ENCODE measurements at regions not wholly inside any gene's neighbourhood (a gene's known extent, or its start where the extent isn't known, plus 50 kb on each side); places are given as distances from the start of the nearest gene placed in this dataset.

DNA sequence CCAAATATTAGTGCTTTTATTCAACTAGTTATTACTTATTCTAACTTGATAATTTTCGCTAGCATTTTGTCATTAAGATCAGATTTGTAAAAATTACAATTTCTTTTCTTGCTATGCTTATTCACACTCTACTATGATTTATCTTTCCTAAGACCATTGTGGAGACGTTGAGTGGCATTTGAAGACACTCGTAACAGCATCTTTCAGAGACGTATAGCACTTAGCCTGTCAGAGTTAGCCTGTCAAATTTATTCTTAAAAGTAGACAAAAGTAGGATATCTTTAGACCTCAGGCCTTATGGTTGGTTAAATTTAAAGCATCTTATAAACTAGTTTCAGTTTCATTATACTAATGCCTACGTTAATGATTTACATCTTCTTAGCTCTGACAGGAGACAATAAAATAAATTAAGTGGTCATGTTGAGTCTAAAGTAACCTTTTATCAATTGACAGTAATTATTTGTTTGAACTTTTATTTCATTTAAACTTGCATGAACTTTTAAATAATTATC, 1410.1 kb downstream of the MRPL39 start:
- DNase-seq, result no peak

DNA sequence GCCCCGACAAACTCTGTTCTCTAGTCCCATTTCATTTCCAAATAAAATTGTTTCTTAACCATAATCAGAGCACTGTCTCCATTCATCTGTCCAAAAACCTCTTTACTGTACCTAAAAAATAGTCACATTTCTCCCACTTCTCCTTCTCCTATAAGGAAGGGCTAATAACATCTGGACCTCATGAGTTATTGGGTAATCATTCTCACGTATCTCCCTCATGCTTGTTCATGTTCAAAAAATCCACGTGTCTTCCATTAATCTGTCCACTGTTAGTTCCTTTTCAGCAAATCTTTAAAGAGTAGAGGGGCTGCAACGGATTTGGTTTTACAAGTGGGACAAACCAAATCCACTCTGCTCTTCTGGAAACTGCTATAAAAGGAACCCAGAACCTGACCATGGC, 1418.8 kb downstream of the MRPL39 start:
- DNase-seq, result no peak

DNA sequence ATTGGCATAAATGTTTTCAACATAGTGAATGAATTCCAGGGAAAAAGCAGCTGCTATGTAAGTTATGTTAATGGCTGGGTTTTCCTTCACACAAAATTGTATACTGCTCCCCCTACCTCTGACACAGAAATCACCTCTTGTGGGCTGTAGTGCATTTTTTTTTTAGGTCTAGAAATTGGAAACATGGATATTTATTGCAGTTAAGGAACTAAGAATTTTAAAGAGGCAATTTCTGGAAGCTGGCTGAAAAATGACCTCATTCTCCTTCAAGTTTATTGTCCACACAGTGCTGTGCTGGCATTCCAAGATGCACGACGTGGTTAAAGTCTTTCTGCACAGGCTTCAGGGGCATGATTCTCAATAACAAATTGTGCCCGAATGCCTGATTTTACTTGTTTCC, 1424.2 kb downstream of the MRPL39 start:
- no peak for DNase-seq

DNA sequence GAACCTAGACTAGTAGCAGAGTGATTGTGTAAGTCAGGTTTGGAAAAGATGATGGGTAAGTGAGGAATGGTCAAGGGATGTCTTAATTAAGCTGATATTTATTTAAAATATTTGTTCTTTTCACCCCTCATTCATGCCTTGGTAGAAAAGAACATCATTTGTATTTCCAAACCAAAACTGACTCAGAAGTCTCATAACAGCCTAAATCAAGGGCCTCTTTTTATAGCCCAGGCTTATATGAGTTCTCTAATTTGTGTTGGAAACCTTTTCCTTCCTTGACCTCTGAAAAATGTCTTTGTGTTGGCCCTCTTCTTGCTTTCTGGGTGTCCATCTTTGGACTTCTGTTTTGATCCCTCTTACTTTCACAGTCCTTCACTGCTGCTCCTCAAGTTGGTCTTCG, 1428.2 kb downstream of the MRPL39 start:
- DNase-seq, result no peak

DNA sequence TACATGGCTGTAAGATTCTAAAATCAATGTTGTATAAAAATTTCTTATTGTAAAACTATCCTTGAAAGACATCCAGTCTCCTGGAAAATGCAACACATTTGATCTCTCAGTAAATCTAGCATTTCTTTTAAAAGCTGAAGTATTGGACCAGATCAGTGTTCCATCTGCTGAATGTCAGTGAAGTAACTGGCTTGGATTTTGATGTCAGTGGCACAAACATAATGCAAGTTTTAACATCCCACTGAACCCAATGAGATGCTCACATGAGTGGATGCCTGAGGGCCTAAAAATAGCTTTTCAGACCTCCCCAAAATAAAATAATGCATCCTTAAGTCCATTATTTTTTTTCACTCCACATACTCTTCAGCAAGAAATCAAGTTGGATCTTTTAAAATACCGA, 1432.2 kb downstream of the MRPL39 start:
- DNase-seq, result no peak

DNA sequence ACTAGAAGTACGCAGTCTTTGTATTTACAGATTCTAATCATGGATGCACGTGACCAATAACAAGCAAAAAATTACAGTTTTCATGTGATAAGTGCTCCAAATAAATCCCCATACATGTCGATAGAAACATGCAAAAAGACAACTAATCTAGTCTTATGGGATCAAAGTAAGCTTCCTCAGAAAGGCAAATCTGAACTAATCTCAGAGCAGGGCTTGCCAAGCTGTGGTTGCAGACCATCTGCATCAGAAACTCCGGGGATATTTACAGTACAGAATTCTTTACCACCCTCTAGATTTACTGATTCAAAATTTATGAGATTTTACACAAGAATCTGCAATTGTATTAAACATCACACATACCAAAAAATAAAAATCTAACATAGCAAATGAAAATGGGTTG, 1435.5 kb downstream of the MRPL39 start:
- no peak for DNase-seq

DNA sequence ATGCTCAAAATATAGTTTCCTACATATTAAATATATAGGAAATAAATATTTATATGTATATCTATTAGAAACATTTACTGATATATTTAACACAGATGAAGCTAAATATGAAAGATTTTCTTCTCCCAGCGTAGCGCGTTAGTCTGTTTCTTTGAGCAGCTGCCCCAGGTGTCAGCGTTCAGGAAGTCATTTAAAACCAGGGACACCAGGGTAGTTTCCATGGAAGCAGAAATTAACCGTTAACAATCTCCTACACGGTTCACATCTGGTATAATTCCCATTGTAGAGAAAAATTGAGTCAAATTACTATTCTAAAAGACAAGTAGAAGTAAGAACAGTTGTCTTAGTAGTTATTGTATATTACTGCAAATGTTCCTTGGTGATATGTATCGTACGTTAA, 1443.7 kb downstream of the MRPL39 start:
- no peak for DNase-seq

DNA sequence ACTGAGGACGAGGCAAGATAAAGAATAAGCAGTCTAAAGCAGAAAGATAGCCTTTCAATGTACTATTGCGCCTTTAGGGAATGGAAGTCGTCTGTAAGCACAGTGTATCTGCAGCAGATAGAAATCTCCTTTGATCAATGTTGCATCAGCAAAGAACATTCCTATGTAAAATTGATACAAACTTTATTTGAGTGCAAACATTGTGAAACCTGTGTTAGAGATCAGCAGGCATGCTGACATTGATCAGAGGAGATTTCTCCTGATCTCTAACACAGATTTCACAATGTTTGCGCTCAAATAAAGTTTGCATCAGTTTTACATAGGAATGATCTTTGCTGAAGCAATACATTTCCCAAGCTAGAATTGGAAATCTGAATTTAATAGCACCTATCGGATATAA, 1446.8 kb downstream of the MRPL39 start:
- no peak for DNase-seq

DNA sequence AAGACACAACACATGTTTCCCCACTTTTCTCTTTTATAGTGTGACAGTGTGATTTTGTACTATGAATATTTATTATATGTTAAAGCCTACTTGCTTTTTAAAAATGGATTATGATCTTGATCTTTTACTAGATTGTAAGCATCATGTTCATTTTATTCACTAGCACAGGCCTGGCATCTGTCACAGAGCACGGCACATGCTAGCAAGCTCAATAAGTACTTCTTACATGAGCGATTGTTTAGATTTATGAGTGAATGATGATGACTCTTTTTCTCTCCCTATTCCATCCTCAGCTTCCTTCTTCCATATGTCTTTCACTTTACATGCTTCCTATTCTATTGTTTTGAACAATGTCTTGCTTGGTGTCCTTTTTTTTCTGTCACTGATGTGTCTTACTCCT, 1454.1 kb downstream of the MRPL39 start:
- DNase-seq, result no peak

DNA sequence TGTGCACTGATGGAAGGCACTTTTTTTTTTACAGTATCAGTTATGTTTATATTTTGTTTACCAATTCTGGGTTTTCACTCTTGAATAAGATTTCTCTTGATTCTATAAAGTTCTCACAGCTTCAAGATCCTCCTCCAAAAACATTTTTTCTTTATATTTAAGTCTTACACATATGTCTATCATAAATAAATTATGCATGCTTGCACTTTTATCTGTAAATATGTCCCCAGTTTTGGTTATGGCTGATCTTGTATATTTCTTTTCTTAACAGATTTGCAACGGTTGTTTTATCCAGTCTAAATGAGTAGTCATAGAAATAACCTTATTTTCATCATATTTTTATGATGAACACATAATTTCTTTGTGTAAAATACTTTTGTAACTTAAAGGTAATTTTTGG, 1456.5 kb downstream of the MRPL39 start:
- no peak for DNase-seq

DNA sequence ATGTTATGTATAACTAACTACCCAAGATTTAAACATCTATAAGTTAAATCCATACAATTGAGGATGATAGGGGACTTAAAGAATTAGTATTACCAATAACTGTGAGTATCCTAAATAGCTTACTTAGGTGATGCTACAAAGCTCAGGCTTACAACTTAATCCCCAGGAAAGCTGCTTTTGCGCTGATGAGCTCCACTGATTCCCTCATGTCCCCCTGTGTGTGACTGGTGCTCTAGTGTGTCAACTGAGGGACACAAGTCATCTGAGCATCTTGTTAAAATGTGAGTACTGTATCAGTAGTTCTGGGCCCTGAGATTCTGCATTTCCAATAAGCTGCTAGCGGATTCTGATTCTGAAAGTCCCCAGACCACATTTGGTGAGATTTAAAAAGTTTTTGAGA, 1458.8 kb downstream of the MRPL39 start:
- no peak for DNase-seq

DNA sequence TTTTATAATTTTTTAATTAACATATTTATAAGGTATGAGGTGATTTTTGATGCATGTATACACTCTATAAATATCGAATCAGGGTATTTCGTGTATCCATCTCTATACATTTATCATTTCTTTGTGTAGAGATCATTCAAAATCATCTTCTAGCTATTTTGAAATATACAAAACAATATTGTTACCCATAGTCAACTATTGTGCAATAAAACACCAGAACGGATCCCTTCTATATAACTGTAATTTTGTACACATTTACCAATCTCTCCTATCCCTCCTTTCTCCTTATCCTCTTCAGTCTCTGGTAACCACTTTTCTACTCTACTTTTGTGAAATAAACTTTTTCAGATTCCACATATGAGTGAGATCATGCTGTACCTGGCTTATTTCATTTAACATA, 1459.6 kb downstream of the MRPL39 start:
- DNase-seq, result no peak

DNA sequence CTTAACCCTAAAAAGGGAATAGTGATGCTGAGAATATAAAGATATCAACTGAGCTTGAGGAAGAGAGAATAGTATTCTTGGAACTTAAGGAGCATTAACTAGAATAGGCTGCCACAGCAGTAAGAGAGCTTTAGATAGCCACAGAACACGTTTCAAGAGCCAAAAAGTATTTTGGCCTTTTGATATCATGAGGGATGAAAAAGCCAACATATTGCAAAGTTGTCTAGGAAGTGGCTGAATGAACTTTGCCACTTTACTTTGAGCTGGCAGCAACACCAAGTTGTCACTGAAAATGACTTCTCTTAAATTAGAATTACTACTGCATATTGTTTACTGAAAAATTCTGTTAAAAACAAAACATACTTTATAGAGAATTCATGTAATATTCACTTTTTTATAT, 1476.2 kb downstream of the MRPL39 start:
- DNase-seq, result no peak

DNA sequence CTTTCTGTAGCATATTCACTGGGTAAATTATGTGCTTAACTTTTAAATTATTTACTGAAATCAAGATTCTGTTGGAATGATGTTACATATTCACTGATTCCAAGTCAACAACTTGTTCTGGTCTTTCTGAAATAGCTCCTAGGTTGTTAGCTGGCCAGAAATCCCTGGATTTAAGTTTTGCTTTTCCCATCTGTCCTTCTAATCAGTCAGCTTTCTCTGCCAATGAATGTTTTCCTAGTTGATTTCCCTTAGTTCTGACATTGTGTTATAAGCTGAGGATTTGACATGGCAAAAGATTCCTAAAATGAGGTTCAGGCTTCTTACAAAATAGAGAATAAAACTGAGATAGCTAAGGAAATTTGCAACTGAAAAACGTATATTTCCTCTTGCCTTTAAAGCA, 1479.6 kb downstream of the MRPL39 start:
- DNase-seq, result no peak

DNA sequence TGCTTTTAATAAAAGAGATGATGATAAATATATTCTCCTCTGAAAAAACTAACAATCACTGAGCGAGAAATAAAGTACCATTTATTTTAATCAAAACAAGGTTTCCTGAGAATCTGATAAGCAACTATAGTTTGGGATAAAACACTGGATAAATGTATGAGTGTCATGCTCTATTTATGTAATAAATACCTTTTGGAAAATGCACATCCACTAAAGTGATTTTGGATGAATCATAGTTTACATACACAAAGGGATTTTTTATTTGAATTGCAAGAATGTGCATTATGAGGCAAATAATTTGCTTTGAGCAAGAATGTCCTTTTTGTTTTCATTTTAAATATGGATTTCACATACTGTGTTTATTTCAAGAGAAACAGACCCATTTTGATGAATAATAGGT, 1483.5 kb downstream of the MRPL39 start:
- DNase-seq, result no peak

DNA sequence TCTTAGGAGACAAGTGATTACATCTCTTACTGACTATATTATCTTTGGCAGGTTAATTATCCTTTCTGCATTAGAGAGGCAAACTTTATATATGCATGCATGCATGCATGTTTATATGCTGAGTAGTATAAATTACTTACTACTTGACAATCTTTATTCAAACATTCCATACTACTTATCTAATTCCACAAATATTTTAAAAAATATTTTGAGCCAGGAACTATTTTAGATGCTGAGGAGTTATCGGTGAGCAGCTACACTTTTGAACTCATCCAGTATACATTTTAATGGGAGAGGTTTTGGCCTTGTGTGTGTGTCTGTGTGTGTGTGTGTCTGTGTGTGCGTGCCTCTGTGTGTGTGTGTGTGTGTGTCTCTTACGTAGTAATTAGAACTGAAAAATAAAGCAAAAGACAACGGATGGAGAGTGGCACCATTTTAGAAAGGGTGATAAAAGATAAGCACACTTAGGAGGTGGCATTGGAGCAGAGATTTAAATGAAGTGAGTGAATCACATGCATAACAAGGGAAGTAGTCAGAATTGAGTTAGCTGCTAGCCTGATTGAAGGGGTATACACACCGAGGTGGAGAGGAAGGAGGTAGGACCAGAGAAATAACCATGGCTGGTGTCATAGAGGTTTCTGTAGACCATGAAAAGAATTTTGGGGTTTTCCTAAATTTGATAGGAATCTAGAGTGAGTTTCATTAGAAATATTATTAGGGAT, 1488.4 kb downstream of the MRPL39 start:
- DNase-seq, result no peak

DNA sequence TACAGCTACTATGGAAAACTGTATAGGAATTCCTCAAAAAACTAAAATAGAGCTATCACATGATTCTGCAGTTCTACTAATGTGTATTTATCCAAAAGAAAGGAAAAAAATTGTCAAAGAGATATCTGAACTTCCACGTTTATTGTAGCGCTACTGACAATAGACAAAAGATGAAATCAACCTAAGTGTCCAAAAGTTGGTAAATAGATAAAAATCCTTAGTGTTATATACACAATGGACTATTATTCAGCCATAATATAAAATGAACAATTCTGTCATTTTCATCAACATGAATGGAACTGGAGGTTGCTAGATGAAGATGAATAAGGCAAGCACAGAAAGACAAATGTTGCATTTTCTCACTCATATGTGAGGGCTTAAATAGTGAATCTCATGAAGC, 1492.1 kb downstream of the MRPL39 start:
- DNase-seq, result no peak

DNA sequence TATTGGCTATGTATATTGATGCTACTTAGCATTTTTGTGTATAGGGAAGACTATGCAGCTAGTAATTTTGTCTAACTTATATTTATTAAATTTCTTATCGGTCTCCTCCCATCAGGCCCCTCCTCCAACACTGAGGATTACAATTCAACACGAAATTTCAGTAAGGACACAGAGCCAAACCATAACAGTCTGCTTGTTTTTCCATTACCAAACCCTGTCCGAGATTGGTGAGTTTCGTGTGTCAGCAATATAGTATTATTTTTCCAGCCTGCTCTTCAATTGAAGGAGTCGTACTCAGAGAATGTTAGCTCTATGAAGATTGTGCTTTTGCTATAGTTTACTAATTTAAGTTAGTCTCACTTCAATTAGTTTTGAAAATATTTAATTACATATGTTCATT, 1495.3 kb downstream of the MRPL39 start:
- no peak for DNase-seq

DNA sequence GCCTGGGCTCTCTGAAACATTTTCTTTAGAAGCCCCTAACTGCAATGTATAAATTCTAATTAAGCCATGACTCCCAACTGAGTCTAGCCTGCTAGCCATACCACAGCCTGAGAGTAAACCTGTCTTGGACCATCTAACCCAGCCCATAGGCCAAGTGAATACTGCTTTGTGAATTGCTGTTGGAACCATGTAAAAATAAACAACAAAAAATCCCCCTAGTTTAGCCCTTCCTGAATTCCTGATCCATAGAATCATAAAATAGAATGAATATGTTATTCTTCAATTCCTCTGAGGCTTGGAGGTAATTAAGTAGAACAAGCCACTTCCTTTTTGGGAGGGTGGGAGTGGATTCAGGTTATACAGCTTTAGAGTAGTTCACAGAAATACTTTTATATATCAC, 1496.4 kb downstream of the MRPL39 start:
- no peak for DNase-seq

DNA sequence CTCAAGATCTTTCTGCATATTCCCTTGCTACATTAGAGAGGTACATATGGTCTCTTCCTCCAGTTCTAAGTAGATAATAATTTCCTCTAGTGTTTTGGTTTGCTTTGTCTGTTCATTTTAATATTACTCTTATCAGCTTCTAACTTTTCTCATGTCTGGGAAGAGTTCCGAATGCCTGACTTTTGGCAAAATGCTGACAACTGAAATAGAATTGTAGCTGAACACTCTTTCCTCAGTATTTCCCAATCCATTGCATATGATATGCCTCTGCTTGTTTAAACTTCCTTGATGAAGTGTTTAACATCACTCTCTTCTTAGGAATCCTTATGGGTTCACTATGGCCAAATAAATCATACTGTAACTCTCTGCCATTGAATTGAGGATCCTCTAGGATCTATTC, 1510.1 kb downstream of the MRPL39 start:
- no peak for DNase-seq

DNA sequence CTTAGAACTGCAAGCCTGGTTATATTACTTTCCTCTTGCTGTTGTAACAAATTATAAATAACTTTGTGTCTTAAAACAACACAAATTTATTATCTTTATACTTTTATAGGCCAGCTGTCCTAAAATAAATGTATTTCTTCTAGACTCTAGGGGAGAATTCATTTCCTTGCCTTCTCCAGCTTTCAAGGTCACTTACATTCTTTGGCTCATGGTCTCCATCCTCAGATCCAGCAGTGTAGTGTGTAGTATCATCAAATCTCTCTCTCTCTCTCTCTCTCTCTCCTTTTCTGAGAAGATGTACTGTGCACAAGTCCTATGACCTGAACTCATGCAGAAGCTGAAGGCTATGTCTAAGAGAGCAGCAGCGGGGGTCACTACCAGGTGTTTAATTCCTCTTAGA, 1510.6 kb downstream of the MRPL39 start:
- no peak for DNase-seq

DNA sequence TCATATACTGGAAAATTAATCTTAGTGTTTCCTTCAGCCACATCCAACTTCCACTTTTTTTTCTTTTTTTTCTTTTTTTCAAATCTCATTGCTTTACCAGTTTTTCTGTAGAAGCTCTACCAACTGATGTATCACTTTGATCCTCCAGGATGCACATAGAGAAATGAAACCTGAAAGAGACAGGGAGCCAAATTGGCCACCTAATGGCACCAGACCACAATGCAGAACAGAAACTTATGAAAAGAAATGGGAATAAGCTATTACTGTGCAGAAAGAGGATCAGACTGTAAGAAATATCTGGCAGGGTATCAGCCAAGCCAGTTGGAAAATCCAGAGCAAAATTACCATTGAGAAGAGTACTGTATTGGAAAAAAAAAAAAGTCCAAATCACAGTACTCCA, 1514.2 kb downstream of the MRPL39 start:
- no peak for DNase-seq

DNA sequence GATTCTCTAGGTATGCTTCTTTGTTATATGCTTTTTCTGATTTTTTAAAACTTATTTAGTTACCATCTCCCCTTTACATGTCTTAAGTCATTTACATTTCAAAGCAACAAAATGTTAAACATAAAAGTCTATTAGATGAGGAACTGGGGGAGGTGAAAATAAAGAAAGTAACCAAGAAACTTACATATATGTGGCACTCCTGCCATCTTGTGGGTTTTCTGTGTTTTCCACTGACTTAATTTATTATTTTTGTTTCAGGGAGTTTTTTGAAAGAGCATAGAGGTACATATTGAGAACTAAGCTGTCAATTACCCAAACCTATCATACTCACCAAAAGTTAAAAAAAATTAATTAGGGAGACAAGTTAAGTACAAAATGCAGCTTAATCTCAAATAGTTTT, 1531.1 kb downstream of the MRPL39 start:
- DNase-seq, result peak; percentile 15

DNA sequence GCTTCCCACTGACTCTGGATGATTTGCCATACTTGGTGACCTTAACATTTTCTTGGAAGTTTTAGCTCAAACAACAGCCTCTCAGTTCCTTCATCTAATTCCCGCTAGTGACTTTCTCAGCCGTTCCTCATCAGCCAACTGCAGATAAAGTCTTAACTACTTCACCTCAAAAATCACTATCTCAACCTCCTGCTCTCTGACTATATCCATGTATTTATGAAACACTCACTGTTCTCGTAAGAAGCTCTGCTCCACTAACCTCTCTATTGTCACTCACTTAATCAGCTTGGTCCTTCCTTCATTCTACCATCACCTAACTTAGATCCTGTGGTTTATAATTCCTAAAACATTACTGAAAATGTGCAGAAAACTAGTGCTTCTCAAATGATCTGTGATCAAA, 1551.6 kb downstream of the MRPL39 start:
- no peak for DNase-seq

DNA sequence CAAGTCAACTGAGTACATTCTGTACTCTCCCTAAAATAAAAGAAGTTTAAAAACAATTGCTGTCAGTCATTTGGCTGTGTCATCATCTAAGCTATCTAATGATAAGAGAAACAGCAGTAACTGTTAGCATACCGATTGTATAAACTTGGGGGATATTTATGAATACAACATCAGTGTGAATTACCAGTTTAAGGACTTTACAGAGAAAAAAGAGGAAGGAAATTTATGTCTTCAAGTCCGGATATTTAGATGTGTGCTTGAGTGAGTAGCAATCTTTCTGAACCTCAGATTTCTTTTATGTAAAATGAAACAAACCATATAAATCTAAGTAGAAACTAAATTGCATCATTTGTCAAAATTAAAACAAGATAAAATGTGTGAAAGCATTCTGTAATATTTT, 1557.0 kb downstream of the MRPL39 start:
- no peak for DNase-seq
